NCI-H2081 treated with DMSO at 0.1 percent for 48 hours (cell line): ENCODE measurements at regions not wholly inside any gene's neighbourhood (a gene's known extent, or its start where the extent isn't known, plus 50 kb on each side); places are given as distances from the start of the nearest gene placed in this dataset.
"Not testable (repeated sequence)": the region's sequence is repeated elsewhere in the genome, so short reads cannot be mapped to it uniquely, and the experiment has no call there.

ENCODE experiments used
- DNase-seq: peaks from one replicate; lab custom pipeline; 2025; lab: John Stamatoyannopoulos, UW

DNA sequence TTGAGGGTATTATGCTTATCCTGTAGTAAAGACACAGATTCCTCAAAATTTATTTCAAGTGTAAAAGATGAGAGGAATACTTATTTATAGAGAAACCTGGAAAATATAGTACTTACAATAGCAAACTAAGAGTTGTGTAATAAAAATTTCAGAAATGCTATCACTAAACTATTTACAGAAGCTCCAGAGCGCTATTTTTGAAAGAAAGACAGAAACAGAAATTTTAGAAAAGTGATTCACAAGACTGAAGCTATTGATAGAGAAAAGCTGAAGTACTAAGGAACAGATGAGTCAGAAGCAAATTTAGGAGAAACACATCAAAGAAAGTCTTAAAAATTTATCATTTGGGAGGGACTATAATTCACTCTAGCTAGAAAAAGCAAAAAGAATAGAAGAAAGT is 1174.2 kb downstream of the DIAPH3 start:
- no peak for DNase-seq

GRCh38 chr13:58991826-58992477 is 1171.8 kb downstream of the DIAPH3 start:
- no peak for DNase-seq

DNA sequence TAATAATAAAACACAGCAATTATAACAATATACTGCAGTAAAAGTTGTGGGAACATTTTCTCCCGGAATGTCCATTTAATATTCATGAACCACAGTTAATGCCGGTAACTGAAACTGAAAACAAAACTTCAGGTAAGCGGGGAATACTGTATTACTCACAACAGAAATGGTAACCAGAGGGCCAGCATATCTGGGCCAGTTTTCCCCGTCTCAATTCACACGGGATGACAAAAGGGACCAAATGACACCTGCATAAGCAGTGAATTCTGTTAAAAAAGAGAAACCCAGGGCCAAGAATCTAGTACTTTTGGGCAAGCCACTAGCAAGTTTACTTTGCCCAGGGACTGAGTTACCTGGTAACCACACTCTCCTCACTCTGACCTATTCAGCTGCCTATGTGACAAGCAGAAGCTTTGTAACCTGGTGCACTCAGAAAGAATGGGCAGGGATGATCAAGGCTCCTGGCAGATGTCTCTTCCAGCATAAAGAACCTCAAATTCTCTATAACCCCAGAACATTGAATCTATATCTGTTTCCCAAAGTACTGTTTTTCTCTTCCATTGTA is 1171.2 kb downstream of the DIAPH3 start:
- no peak for DNase-seq

DNA sequence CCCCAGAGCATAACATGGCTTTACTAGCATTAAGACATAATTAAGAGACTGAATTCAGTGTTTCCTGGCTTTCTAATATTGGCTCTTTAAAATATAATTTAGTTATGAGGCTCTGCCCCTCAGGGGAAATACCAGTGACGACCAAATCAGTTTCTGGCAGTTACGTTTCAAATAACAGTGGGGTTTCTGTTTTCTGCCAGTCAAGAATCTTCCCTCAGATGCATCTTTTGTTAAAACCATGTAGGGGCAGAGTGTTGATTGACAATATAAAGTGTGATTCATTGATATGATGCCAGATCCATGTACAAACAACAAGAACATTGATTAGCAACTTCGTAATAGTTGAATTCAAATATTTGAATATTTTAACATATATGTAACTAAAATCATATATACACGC is 1169.7 kb downstream of the DIAPH3 start:
- no peak for DNase-seq

GRCh38 chr13:58994777-58995176 is 1169.0 kb downstream of the DIAPH3 start:
- DNase-seq, result no peak

- DNase-seq, result no peak
These were observed 1165.0 kb downstream of the DIAPH3 start for GRCh38 chr13:58998716-58999115.

- DNase-seq, result no peak
These were observed 1163.9 kb downstream of the DIAPH3 start for GRCh38 chr13:58999851-59000250.

DNA sequence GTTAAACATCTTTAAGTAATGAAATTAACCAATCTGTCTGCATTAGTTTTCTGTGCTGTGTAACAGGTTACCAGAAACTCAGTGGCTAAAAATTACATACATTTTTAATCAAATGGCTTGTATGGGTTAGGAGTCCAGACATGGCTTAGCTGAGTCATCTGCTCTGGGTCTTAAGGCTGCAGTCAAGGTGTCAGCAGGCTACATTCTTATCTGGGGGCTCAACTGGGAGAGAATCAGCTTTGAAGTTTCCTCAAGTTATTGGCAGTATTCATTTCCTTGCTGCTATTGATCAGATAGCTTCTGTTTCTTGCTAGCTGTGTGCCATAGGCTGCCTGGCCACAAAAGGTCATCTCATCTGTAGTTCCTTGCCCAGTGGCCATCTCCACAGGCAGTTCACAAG is 1163.0 kb downstream of the DIAPH3 start:
- no peak for DNase-seq

DNA sequence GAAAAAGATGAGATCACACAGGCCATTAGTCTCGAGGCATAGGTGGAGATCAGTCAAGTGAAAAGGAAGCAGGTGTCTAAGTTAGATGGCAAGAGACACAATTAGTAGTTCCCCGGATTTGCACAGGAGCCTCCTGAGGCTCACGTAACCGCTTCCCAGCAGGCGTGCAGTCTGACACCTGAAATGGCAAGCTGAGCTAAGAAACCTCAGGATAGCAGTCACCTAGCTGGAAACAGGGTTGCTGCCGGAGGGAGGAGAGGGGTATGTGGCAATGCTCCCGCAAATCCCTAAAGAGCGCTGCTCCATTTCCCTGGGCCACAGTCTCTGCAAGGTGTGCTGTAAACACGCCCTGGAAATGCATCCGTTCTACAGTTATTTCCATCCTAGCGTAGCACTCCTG is 1151.0 kb downstream of the DIAPH3 start:
- no peak for DNase-seq

DNA sequence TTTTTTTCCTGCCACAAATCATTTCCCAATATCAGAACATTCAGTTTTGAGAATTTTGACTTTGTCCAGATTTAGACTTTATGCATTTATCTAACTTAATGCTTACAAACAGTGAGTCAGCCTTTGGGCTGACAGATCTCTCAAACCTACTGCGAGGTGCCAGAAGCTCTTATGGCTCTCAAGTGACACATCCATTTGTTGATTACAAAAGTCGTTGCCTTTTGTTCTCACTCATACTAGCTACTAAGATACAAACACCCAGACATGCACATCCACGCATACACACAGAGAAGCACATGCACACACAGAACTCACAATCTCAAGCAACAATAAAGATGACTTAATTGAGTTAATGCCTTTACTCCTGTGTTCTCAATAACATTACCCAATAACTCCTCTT is 1147.5 kb downstream of the DIAPH3 start:
- DNase-seq, result no peak

DNA sequence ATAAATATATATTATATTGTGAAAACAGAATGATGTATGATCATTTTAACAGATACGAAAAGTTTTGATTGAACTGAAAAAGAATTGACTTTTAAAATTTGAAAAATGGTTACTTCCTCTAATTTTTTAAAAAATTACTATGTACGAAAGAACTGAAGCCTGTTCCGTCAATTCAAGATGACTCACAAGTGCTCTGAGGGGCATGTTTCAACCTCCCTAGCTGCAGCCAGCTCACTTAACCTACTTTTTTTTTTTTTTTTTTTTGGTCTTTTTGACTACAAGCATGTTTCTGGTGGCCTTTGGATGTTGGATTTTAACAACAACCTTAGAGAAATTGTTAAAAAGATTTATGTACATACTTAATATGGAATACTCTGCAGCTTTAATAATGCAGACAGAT is 1139.3 kb downstream of the DIAPH3 start:
- DNase-seq, result no peak

DNA sequence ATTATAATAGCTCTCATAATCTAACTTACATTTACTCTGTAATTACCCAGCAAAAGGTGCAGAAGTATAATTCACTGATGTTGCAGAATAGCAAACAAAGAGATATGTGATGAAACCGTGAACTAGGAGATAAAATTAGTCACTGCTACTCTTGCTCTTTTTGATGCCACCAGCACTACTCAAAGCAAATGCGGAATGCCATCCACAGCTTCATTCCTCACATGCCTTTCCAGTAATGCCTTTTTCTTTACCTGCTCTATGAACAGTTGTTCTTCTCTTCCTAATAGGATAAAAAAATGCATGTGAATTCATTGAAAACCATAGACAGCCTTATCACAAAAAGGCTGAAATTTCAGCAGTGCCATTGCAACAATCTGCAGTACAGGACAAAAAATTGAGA is 1129.5 kb downstream of the DIAPH3 start:
- no peak for DNase-seq

GRCh38 chr13:59038824-59039223 is 1124.9 kb downstream of the DIAPH3 start:
- no peak for DNase-seq

DNA sequence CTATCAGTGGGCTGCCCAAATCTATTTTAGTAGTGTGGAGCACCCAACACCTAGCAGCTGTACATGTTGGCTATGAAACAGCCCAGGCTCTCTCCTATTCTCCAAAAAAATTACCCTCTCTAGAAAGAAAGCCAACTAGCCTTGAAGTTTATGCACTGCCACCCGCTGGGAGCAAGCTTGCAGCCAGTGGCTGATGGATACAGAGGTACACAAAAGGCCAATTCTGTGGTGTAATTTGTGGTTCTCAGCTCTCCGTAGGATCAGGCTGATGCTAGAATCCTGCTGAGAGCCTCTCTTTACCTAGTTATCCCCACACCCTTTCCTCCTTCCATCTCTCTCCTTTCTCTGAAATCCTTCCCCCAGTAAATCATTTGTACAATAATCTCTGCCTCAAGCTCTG is 1120.7 kb downstream of the DIAPH3 start:
- DNase-seq, result no peak

- DNase-seq, result no peak
These were observed 1116.2 kb downstream of the DIAPH3 start for GRCh38 chr13:59047546-59047945.

DNA sequence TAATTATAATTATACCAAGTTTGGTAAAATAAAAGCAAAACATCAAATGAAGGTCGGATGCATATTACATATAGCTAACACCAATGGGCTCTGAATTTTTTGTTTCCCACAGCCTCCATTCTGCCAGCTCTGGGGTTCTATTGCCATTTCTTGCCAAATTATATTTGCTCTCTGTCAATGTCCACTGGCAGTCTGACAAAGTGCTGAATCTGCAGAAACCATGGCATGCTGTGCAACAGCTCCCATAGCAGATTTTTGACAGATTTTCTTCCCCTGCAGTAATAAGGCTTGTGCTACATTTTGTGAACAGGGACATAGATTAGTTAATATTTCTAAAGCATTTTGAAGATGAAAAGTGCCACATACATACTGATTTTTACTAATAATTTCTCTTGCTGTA is 1102.1 kb downstream of the DIAPH3 start:
- no peak for DNase-seq

- no peak for DNase-seq
These were observed 1099.7 kb downstream of the DIAPH3 start for GRCh38 chr13:59064042-59064441.

GRCh38 chr13:59076386-59076785 is 1087.3 kb downstream of the DIAPH3 start:
- DNase-seq, result not testable (repeated sequence)

GRCh38 chr13:59086147-59086546 is 1077.6 kb downstream of the DIAPH3 start:
- DNase-seq, result no peak

- no peak for DNase-seq
These were observed 1075.0 kb downstream of the DIAPH3 start for GRCh38 chr13:59088716-59089115.

- no peak for DNase-seq
These were observed 1069.5 kb downstream of the DIAPH3 start for GRCh38 chr13:59094181-59094580.

- no peak for DNase-seq
These were observed 1064.3 kb downstream of the DIAPH3 start for GRCh38 chr13:59099182-59099974.

GRCh38 chr13:59103004-59103768 is 1060.5 kb downstream of the DIAPH3 start:
- DNase-seq, result no peak
